MM.1S (cell line): ENCODE measurements at regions not wholly inside any gene's neighbourhood (a gene's known extent, or its start where the extent isn't known, plus 50 kb on each side); places are given as distances from the start of the nearest gene placed in this dataset.

Experiments used
- EZH2 ChIP-seq: fragments of 300-600 bp; sonication (generic); optimal IDR thresholded peaks from 2 replicates; pipeline ENCODE3; 2017; ENCODE audit warnings: low read depth, mild to moderate bottlenecking, antibody characterized with exemption, low read length, mixed read lengths
- EZH2phosphoT487 ChIP-seq: fragments of 300-600 bp; sonication (generic); IDR thresholded peaks from 2 replicates; pipeline ENCODE4 v1.6.1; 2018; ENCODE audit warnings: antibody characterized with exemption, low read length
- TF ChIP-seq, protein P1 (sequence below): fragments of 300-600 bp; sonication (generic); IDR thresholded peaks from 2 replicates; pipeline ENCODE4 v1.5.1; 2016; ENCODE audit warnings: antibody characterized with exemption, low read length, mixed read lengths

- TF ChIP-seq, protein P1, sequence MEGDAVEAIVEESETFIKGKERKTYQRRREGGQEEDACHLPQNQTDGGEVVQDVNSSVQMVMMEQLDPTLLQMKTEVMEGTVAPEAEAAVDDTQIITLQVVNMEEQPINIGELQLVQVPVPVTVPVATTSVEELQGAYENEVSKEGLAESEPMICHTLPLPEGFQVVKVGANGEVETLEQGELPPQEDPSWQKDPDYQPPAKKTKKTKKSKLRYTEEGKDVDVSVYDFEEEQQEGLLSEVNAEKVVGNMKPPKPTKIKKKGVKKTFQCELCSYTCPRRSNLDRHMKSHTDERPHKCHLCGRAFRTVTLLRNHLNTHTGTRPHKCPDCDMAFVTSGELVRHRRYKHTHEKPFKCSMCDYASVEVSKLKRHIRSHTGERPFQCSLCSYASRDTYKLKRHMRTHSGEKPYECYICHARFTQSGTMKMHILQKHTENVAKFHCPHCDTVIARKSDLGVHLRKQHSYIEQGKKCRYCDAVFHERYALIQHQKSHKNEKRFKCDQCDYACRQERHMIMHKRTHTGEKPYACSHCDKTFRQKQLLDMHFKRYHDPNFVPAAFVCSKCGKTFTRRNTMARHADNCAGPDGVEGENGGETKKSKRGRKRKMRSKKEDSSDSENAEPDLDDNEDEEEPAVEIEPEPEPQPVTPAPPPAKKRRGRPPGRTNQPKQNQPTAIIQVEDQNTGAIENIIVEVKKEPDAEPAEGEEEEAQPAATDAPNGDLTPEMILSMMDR = peak; percentile 85
- TF ChIP-seq EZH2 (no peak), EZH2phosphoT487 (no peak)
Observed at GRCh38 chrX:79270401-79270800, 96.7 kb downstream of the ITM2A start.
